ENCODE measurements at regions not wholly inside any gene's neighbourhood (a gene's known extent, or its start where the extent isn't known, plus 50 kb on each side); places are given as distances from the start of the nearest gene placed in this dataset.

DNA sequence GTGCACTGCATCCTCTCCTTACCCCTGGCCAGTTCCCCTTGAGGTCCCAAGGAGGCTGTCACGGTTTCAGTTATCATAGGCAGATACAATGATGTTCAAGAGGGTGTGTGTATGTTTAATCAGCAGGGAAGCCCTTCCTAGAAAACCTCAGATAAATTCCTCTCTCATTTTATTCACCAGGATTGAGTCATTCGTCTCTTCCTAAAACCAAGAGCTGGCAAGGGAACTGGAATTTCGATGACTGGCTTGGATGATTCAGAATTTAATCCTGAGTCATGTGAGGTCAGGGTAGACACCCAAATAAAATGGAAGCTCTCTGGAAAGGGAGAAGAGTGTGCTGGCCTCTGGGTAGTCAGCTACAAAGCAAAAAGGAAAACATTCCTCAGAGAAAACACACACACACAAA, 106.2 kb upstream of the RAPGEF2 start:
- TF ChIP-seq POLR2A (IDR thresholded peaks at IDR 0.05; ENCODE audit: low read length) (no peak), GATA1 (IDR thresholded peaks at IDR 0.05; ENCODE audit: low read depth, low read length) (no peak)

GRCh38 chr4:158997660-158998349, 105.1 kb upstream of the RAPGEF2 start:
- TF ChIP-seq POLR2A (IDR thresholded peaks at IDR 0.05; ENCODE audit: low read length) (no peak), GATA1 (IDR thresholded peaks at IDR 0.05; ENCODE audit: low read depth, low read length) (no peak)
- no peak for DNase-seq

More for the DNA sequence above, 106.2 kb upstream of the RAPGEF2 start:
- peak in 1 of 2 experiments; percentile 47 for DNase-seq

- TF ChIP-seq POLR2A (IDR thresholded peaks at IDR 0.05; ENCODE audit: low read length), result no peak
- no peak for TF ChIP-seq GATA1 (IDR thresholded peaks at IDR 0.05; ENCODE audit: low read depth, low read length)
- DNase-seq, result no peak
Measured at GRCh38 chr4:158998624-158999023, 104.3 kb upstream of the RAPGEF2 start.

DNA sequence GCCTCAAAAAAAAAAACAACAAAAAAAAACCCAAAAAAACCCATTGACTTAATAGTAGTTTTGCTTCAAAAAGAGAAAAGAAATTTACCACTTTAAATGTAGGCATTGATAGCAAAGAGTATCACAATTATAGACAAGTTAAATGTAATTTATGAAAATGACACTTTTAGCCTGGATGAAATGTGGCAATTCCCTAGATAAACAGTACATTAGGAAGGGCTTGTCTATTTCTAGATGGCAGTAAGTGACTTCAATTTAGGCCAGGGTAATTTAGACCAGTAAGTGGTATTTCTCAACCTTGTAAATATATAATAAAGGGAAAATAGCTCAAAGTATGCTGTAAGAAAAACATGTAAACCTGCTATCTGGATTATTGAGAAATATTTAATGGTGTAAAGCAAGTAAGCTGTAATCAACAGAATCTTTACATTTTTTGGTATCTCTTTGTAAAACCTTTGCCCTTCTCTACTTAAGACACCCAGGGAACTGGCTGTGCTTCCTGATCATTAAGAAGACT, 103.7 kb upstream of the RAPGEF2 start:
- DNase-seq, result no peak
- no peak for TF ChIP-seq GATA1 (IDR thresholded peaks at IDR 0.05; ENCODE audit: low read depth, low read length)
- TF ChIP-seq POLR2A (IDR thresholded peaks at IDR 0.05; ENCODE audit: low read length), result no peak

- TF ChIP-seq GATA1 (IDR thresholded peaks at IDR 0.05; ENCODE audit: low read depth, low read length) (no peak), POLR2A (IDR thresholded peaks at IDR 0.05; ENCODE audit: low read length) (no peak)
- no peak for DNase-seq
Measured at GRCh38 chr4:158999849-159000248, 103.0 kb upstream of the RAPGEF2 start.

GRCh38 chr4:159002950-159003349, 99.9 kb upstream of the RAPGEF2 start:
- TF ChIP-seq POLR2A (IDR thresholded peaks at IDR 0.05; ENCODE audit: low read length) (no peak), GATA1 (IDR thresholded peaks at IDR 0.05; ENCODE audit: low read depth, low read length) (no peak)
- DNase-seq, result no peak

- peak; percentile 45 for TF ChIP-seq POLR2A (IDR thresholded peaks at IDR 0.05; ENCODE audit: low read length)
- no peak for TF ChIP-seq GATA1 (IDR thresholded peaks at IDR 0.05; ENCODE audit: low read depth, low read length)
- peak; percentile 64 to 82 for DNase-seq
Measured at GRCh38 chr4:159003420-159004253, 99.2 kb upstream of the RAPGEF2 start.

DNA sequence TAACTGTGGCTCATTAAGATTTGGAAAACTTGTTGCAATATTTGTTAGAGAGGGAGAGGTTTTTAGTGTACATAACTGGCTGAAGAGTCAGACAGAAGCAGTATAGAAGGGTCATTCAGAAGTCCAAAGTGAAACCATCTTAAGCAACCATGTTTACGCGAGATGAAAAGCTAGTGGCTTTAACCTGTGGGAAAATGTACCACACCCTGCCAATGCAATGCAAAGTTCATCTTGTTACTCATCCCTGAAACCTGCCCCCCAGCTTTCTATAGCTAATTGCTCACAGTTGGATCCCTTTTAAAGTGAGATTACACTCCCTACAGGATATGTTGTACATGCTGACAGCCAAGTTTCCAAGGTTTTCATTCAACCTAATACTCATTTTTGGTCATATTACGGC, 96.7 kb upstream of the RAPGEF2 start:
- no peak for DNase-seq
- TF ChIP-seq POLR2A (IDR thresholded peaks at IDR 0.05; ENCODE audit: low read length) (no peak), GATA1 (IDR thresholded peaks at IDR 0.05; ENCODE audit: low read depth, low read length) (no peak)

DNA sequence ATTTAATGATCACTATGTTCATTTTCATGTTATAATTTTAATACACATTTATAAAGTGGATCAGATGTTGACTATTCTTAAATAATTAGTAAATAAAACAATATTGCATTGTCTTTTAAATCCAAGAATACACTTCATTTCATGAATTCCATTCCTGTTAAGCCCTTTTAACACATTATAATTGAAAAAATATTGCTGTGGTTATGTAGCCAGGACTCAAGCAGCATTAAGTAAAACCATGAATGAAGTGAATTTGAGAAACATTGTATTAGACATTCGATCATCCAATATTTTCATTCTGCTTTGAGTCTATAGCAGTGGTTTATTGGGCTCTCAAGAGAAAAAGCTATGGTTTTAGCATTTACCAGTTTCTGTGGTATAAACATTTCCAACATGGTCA, 94.2 kb upstream of the RAPGEF2 start:
- no peak for DNase-seq
- no peak for TF ChIP-seq GATA1 (IDR thresholded peaks at IDR 0.05; ENCODE audit: low read depth, low read length)

GRCh38 chr4:159009521-159009920, 93.4 kb upstream of the RAPGEF2 start:
- no peak for DNase-seq
- TF ChIP-seq GATA1 (IDR thresholded peaks at IDR 0.05; ENCODE audit: low read depth, low read length), result no peak
- TF ChIP-seq POLR2A (IDR thresholded peaks at IDR 0.05; ENCODE audit: low read length), result no peak

GRCh38 chr4:159010100-159010499, 92.8 kb upstream of the RAPGEF2 start:
- no peak for DNase-seq
- TF ChIP-seq POLR2A (IDR thresholded peaks at IDR 0.05; ENCODE audit: low read length) (no peak), GATA1 (IDR thresholded peaks at IDR 0.05; ENCODE audit: low read depth, low read length) (no peak)

DNA sequence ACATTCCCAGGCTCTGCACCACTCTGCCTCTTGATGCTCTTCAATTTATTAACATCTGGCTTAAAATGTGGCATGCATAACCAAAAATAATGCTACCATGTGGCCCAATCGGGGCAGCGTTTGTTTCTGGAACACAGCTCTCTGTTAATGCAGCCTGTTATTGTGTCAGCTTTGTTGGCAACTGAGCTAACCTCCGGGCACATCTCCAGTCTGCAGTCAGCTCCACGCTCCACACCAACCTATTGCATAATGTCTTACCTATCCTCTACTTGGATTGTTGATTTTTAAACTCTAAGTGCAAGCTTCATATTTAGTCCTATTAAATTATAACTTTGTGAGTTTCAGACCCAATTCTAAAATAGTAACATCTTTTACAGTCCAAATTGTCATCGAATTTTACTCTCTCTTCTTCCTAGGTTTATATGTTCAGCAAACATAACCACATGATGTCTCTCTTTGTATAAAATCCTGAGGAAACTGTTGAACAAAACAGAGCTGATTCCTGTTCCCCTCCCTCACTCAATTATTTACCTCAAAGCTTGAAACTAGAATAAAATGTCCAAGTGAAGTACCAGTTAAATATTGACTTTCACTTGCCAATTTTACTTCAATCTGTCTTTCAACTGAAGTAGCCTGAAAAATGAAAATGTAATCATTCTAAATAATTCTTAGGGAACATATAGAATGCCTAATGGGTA, 92.2 kb upstream of the RAPGEF2 start:
- DNase-seq, result no peak
- TF ChIP-seq GATA1 (IDR thresholded peaks at IDR 0.05; ENCODE audit: low read depth, low read length) (no peak), POLR2A (IDR thresholded peaks at IDR 0.05; ENCODE audit: low read length) (no peak)

GRCh38 chr4:159012381-159012780, 90.5 kb upstream of the RAPGEF2 start:
- TF ChIP-seq POLR2A (IDR thresholded peaks at IDR 0.05; ENCODE audit: low read length) (no peak), GATA1 (IDR thresholded peaks at IDR 0.05; ENCODE audit: low read depth, low read length) (no peak)
- DNase-seq, result no peak

GRCh38 chr4:159013692-159014091, 89.2 kb upstream of the RAPGEF2 start:
- DNase-seq, result no peak
- no peak for TF ChIP-seq POLR2A (IDR thresholded peaks at IDR 0.05; ENCODE audit: low read length)
- TF ChIP-seq GATA1 (IDR thresholded peaks at IDR 0.05; ENCODE audit: low read depth, low read length), result no peak
